Stimulated activated CD8-positive, alpha-beta memory T cell treated with anti-CD3 and anti-CD28 coated beads, Interleukin-7, amount 100 ng/mL, for 48 hours (primary cell): ENCODE measurements at regions not wholly inside any gene's neighbourhood (a gene's known extent, or its start where the extent isn't known, plus 50 kb on each side); places are given as distances from the start of the nearest gene placed in this dataset.
"Not testable (repeated sequence)": the region's sequence is repeated elsewhere in the genome, so short reads cannot be mapped to it uniquely, and the experiment has no call there.

Experiments used
- DNase-seq, 2 donors: peaks; one replicate each; pipeline ENCODE4 v3.0.0-alpha.2; 2020; ENCODE audit warnings: low read depth in 1 of 2; ENCODE audit errors: extremely low read depth in 1 of 2

- DNase-seq: no peak
Observed at GRCh38 chr6:145074805-145075204, 660.5 kb downstream of the EPM2A start.

GRCh38 chr6:145075425-145075824 is 659.9 kb downstream of the EPM2A start:
- DNase-seq: no peak

- no peak for DNase-seq
Observed at GRCh38 chr6:145076115-145076841, 659.0 kb downstream of the EPM2A start.

GRCh38 chr6:145077382-145077781 is 657.9 kb downstream of the EPM2A start:
- no peak for DNase-seq

- DNase-seq: no peak
Observed at GRCh38 chr6:145080651-145081050, 654.7 kb downstream of the EPM2A start.

- no peak for DNase-seq
Observed at GRCh38 chr6:145081677-145082076, 653.6 kb downstream of the EPM2A start.

- DNase-seq: no peak
Observed at GRCh38 chr6:145082359-145082758, 653.0 kb downstream of the EPM2A start.

GRCh38 chr6:145086197-145086596 is 649.1 kb downstream of the EPM2A start:
- DNase-seq: no peak

- DNase-seq: no peak
Observed at GRCh38 chr6:145087034-145087433, 648.3 kb downstream of the EPM2A start.

- no peak for DNase-seq
Observed at GRCh38 chr6:145090801-145091585, 644.3 kb downstream of the EPM2A start.

GRCh38 chr6:145091586-145092142 is 643.7 kb downstream of the EPM2A start:
- no peak for DNase-seq

GRCh38 chr6:145092554-145092953 is 642.8 kb downstream of the EPM2A start:
- no peak for DNase-seq

- no peak for DNase-seq
Observed at GRCh38 chr6:145093226-145093625, 642.1 kb downstream of the EPM2A start.

GRCh38 chr6:145096846-145097245 is 638.5 kb downstream of the EPM2A start:
- no peak for DNase-seq

- not testable (repeated sequence) for DNase-seq
Observed at GRCh38 chr6:145098127-145098526, 637.2 kb downstream of the EPM2A start.

- no peak for DNase-seq
Observed at GRCh38 chr6:145099713-145100112, 635.6 kb downstream of the EPM2A start.

GRCh38 chr6:145110109-145110508 is 625.2 kb downstream of the EPM2A start:
- DNase-seq: no peak

- DNase-seq: not testable (repeated sequence)
Observed at GRCh38 chr6:145111407-145111806, 623.9 kb downstream of the EPM2A start.

- DNase-seq: no peak
Observed at GRCh38 chr6:145112711-145113148, 622.6 kb downstream of the EPM2A start.

GRCh38 chr6:145115638-145116037 is 619.7 kb downstream of the EPM2A start:
- no peak for DNase-seq

- DNase-seq: no peak
Observed at GRCh38 chr6:145116591-145117178, 618.6 kb downstream of the EPM2A start.
